ENCODE measurements at regions not wholly inside any gene's neighbourhood (a gene's known extent, or its start where the extent isn't known, plus 50 kb on each side); places are given as distances from the start of the nearest gene placed in this dataset.

- Histone ChIP-seq H3K9ac (ENCODE audit: insufficient read depth, low read length, poor library complexity, severe bottlenecking) (no peak overlapping the region), H3K9me3 (replicated peaks in 1 of 2; ENCODE audit: control insufficient read depth in 1 of 2, insufficient read depth in 1 of 2, low read length in 2 of 2) (peaks cover 0 to 7% of the 10 kb centered on the region in 2 donors), H3K4me3 (replicated peaks in 1 of 3; ENCODE audit: low read depth in 2 of 3, low read length in 3 of 3) (no peak overlapping the region), H4K20me1 (ENCODE audit: insufficient read depth, low read length) (no peaks in the 10 kb centered on the region), H3K4me2 (replicated peaks; ENCODE audit: extremely low read depth, low read length, poor library complexity, severe bottlenecking) (no peak overlapping the region), H3K27me3 (ENCODE audit: control insufficient read depth in 2 of 2, insufficient read depth in 2 of 2, low read length in 2 of 2) (no peaks in the 10 kb centered on the region), H3K4me1 (ENCODE audit: control insufficient read depth in 1 of 2, insufficient read depth in 2 of 2, low read length in 2 of 2) (no peaks in the 10 kb centered on the region), H2AFZ (ENCODE audit: insufficient read depth, low read depth, low read length, poor library complexity, severe bottlenecking) (no peak overlapping the region), H3K79me2 (ENCODE audit: insufficient read depth, low read length) (no peaks in the 10 kb centered on the region), H3K27ac (ENCODE audit: low read depth in 1 of 2, low read length in 2 of 2) (no peak overlapping the region), H3K36me3 (replicated peaks in 1 of 2; ENCODE audit: control insufficient read depth in 1 of 2, insufficient read depth in 2 of 2, low read length in 2 of 2) (no peaks in the 10 kb centered on the region)
- DNase-seq: no peak
- H3K4me1 Mint-ChIP-seq: no peaks in the 10 kb centered on the region
- 100% methylated on average over 1 of the region's 4 CpGs for WGBS (ENCODE audit: insufficient coverage)
- H3K27me3 Mint-ChIP-seq (ENCODE audit: low read depth in 3 of 3): peaks cover 0 to 4% (median 0%) of the 10 kb centered on the region in 3 donors
- H3K9me3 Mint-ChIP-seq: peaks cover 0 to 10% (median 2%) of the 10 kb centered on the region in 7 donors
- no peak for TF ChIP-seq CTCF (IDR thresholded peaks at IDR 0.05)
- H3K36me3 Mint-ChIP-seq: no peaks in the 10 kb centered on the region
- intact Hi-C loops (cut with micrococcal nuclease): no loop called here
- no peak overlapping the region for H3K27ac Mint-ChIP-seq
- H3K4me3 Mint-ChIP-seq: no peak overlapping the region
These were observed 132.7 kb upstream of the DDHD1 start for GRCh38 chr14:53285821-53286220.

GRCh38 chr14:53285064-53285463 lies 131.9 kb upstream of the DDHD1 start:
- 94% methylated on average over 3 of the region's 4 CpGs for WGBS (ENCODE audit: insufficient coverage)
- Mint-ChIP-seq H3K4me3 (no peak overlapping the region), H3K27ac (no peak overlapping the region), H3K9me3 (peaks cover 3 to 15% (median 5%) of the 10 kb centered on the region in 7 donors), H3K36me3 (no peaks in the 10 kb centered on the region), H3K27me3 (ENCODE audit: low read depth in 3 of 3) (peaks cover 0 to 4% (median 0%) of the 10 kb centered on the region in 3 donors), H3K4me1 (no peaks in the 10 kb centered on the region)
- Histone ChIP-seq H3K4me1 (ENCODE audit: control insufficient read depth in 1 of 2, insufficient read depth in 2 of 2, low read length in 2 of 2) (no peaks in the 10 kb centered on the region), H3K79me2 (ENCODE audit: insufficient read depth, low read length) (no peaks in the 10 kb centered on the region), H3K27ac (ENCODE audit: low read depth in 1 of 2, low read length in 2 of 2) (no peak overlapping the region), H3K36me3 (replicated peaks in 1 of 2; ENCODE audit: control insufficient read depth in 1 of 2, insufficient read depth in 2 of 2, low read length in 2 of 2) (no peaks in the 10 kb centered on the region), H3K9me3 (replicated peaks in 1 of 2; ENCODE audit: control insufficient read depth in 1 of 2, insufficient read depth in 1 of 2, low read length in 2 of 2) (peaks cover 0 to 11% of the 10 kb centered on the region in 2 donors), H3K4me3 (replicated peaks in 1 of 3; ENCODE audit: low read depth in 2 of 3, low read length in 3 of 3) (no peak overlapping the region), H2AFZ (ENCODE audit: insufficient read depth, low read depth, low read length, poor library complexity, severe bottlenecking) (no peak overlapping the region), H3K9ac (ENCODE audit: insufficient read depth, low read length, poor library complexity, severe bottlenecking) (no peak overlapping the region), H4K20me1 (ENCODE audit: insufficient read depth, low read length) (no peaks in the 10 kb centered on the region), H3K4me2 (replicated peaks; ENCODE audit: extremely low read depth, low read length, poor library complexity, severe bottlenecking) (no peak overlapping the region), H3K27me3 (ENCODE audit: control insufficient read depth in 2 of 2, insufficient read depth in 2 of 2, low read length in 2 of 2) (no peaks in the 10 kb centered on the region)
- TF ChIP-seq CTCF (IDR thresholded peaks at IDR 0.05): no peak
- DNase-seq: no peak
- intact Hi-C loops (cut with micrococcal nuclease): no loop called here

Measured in CD14-positive monocyte (primary cell).